Limb (tissue), 2 donors: ENCODE measurements at regions not wholly inside any gene's neighbourhood (a gene's known extent, or its start where the extent isn't known, plus 50 kb on each side); places are given as distances from the start of the nearest gene placed in this dataset.
"Not testable (repeated sequence)": the region's sequence is repeated elsewhere in the genome, so short reads cannot be mapped to it uniquely, and the experiment has no call there.

Source experiments
- DNase-seq, 2 donors: peaks; one replicate each; pipeline ENCODE4 v3.0.0-alpha.2; 2016; ENCODE audit errors: extremely low spot score in 2 of 2

DNA sequence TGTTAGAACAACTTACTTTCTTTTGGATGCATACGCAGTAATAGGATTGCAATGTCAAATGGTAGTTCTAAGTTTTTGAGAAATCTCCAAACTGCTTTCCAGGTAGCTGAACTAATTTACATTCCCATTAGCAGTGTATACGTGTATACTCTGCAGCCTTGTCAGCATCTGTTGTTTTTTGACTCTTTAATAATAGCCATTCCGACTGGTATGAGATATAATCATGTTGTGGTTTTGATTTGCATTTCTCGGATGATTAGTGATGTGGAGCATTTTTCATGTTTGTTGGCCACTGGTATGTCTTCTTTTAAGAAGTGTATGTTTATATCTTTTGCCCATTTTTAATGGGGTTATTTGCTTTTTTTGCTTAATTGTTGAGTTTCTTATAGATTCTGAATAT lies 76.9 kb upstream of the HNRNPA1L2 start:
- not testable (repeated sequence) for DNase-seq

- DNase-seq: peak in 1 of 2 donors; percentile 31
These were observed 72.2 kb upstream of the HNRNPA1L2 start for GRCh38 chr13:52569904-52570602.

- not testable (repeated sequence) for DNase-seq
These were observed 71.1 kb upstream of the HNRNPA1L2 start for GRCh38 chr13:52571163-52571562.

DNA sequence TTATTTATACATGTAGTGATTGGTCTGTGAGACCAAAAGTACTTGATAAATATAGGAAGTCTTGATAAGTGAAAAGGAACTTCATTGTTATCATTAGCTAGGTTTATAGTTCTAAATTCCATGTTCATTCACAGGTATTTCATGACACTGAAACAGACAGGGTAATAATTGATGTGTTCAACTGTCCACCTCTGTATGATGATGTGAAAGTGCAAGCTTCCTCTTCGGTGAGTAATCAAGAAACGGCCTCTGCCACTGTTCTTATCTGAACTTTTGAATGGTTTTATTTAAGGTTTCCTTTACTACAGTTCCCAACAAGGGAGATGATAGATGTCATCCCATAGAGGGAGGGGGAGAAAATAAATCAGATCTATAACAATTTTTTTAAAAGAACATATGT lies 59.3 kb upstream of the HNRNPA1L2 start:
- not testable (repeated sequence) for DNase-seq
